Heart left ventricle (tissue), 16 donors: ENCODE measurements at regions not wholly inside any gene's neighbourhood (a gene's known extent, or its start where the extent isn't known, plus 50 kb on each side); places are given as distances from the start of the nearest gene placed in this dataset.
A peak's percentile ranks its signal among the peaks of the same experiment; 100 is the strongest.
"Not testable (repeated sequence)": the region's sequence is repeated elsewhere in the genome, so short reads cannot be mapped to it uniquely, and the experiment has no call there.

Experiments used
- ATAC-seq, 4 donors: fragments of 200-7000 bp; cut with Tn5 transposase; one replicate each; pipeline ENCODE4 v1.9.1; 2020 to 2022; ENCODE audit warnings: moderate library complexity in 4 of 4, mild to moderate bottlenecking in 3 of 4, moderate number of reproducible peaks in 1 of 4
- DNase-seq, 5 donors: peaks; one replicate each; pipeline ENCODE4 v3.0.0-alpha.2; 2020
- H3K27ac ChIP-seq, 12 donors: fragments of 200-600 bp; sonication (generic) in 4 of 12; one replicate each; pipeline versions ENCODE4 v1.5.0 to v1.8.0; 2016 to 2022; ENCODE audit warnings: mild to moderate bottlenecking in 2 of 12
- H3K27me3 ChIP-seq, 9 donors: fragments of 200-600 bp; sonication (generic) in 2 of 9; one replicate each; pipeline versions ENCODE4 v1.5.1 to v1.8.0; 2016 to 2022; ENCODE audit warnings: mild to moderate bottlenecking in 3 of 9
- H3K36me3 ChIP-seq, 9 donors: fragments of 200-600 bp; sonication (generic) in 2 of 9; one replicate each; pipeline versions ENCODE4 v1.5.0 to v1.8.0; 2018 to 2022; ENCODE audit warnings: mild to moderate bottlenecking in 2 of 9
- H3K4me1 ChIP-seq, 12 donors: fragments of 200-600 bp; sonication (generic) in 4 of 12; one replicate each; pipeline versions ENCODE4 v1.5.0 to v1.8.0; 2016 to 2022; ENCODE audit warnings: mild to moderate bottlenecking in 3 of 12
- H3K4me3 ChIP-seq, 12 donors: fragments of 200-600 bp; sonication (generic) in 4 of 12; one replicate each; pipeline versions ENCODE4 v1.5.0 to v1.8.0; 2017 to 2022; ENCODE audit warnings: mild to moderate bottlenecking in 9 of 12, moderate library complexity in 4 of 12
- H3K9me3 ChIP-seq, 12 donors: fragments of 200-600 bp; sonication (generic) in 4 of 12; one replicate each; pipeline versions ENCODE4 v1.5.0 to v1.8.0; 2016 to 2022; ENCODE audit warnings: mild to moderate bottlenecking in 1 of 12
- POLR2A ChIP-seq, 2 donors: fragments of 450-650 bp; IDR thresholded peaks; one replicate each; pipeline ENCODE4 v1.6.1; 2017; ENCODE audit warnings: antibody characterized with exemption in 2 of 2, mild to moderate bottlenecking in 2 of 2, moderate library complexity in 2 of 2
- WGBS, 4 donors: extraction: QIAGEN DNeasy Blood & Tissue Kit in 2 of 4; methylation state at CpG; one replicate each; pipeline versions ENCODE4 v1.1.5 to v1.1.7; 2013 to 2018; 5-methylcytosine and 5-hydroxymethylcytosine counted together
- intact Hi-C, 10 donors: fragments of 100-400 bp; cut with DNase I; formaldehyde crosslinking; loops; one replicate each; pipeline versions ENCODE4 v1.11.1 to v1.14.2; 2022
- TF ChIP-seq, protein P1 (sequence below), 12 donors: fragments of 200-600 bp; sonication (generic) in 4 of 12; IDR thresholded peaks; one replicate each; pipeline versions ENCODE4 v1.5.0 to v1.8.0; 2018 to 2022; ENCODE audit warnings: antibody characterized with exemption in 12 of 12, mild to moderate bottlenecking in 5 of 12
- donor health status: ischemic (EF 13 %, LVEDD 7.1; RV severe dilation, severe dysfunction).
- donor health status: healthy with polysubstance abuse.
- donor health status: DM: no; HTN: yes; CAD: no.
- donor health status: DM: no; HTN: no; CAD: no.
- donor health status: ischemic (EF 25% LVEDD 6.9; RV normal size, moderate dysfunction).
- donor health status: ischemic (EF 25% LVEDD 5.7; RV mildly dilated, moderate dysfunction).
- donor health status: healthy.
- donor health status: DM: yes; HTN: yes; CAD: no.
- donor health status: ischemic (EF 35%, LVEDD 5.7; RV mildly dilated, moderate dysfunction).
- donor health status: nonischemic (EF 11% LVEDD 7.7; RV severe dilation, severe dysfunction).
- donor health status: DM: yes; HTN: yes; CAD: no.
- donor health status: PGD.
- donor health status: ischemic (EF 29% LVEDD 5.4; RV normal size, mild dysfunction).
- donor health status: nonischemic (EF 23%, LVEDD 6.1; RV moderate dilation, normal function).

- no peak for ATAC-seq
Observed at GRCh38 chr4:72661830-72662229, 92.8 kb upstream of the ADAMTS3 start.

DNA sequence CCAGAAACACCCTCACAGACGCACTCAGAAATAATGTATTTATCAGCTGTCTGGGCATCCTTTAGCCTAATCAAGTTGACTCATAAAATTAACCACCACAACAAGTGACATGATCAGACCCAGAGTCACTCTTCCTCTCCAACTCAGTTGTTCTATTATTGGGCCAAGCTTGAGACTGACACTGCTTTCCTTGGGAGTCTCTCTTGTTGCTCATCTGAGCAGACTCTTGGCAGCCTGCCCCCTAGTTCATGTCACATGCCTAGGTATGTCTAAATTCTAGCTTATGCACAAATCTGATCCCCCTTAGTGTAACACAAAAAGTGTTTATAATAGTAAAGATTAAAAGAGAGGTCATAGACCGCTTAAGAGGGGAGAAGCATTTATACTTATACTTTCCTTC is 72.6 kb upstream of the ADAMTS3 start:
- Histone ChIP-seq H3K36me3 (no peaks in the 10 kb centered on the region), H3K4me1 (no peaks in the 10 kb centered on the region), H3K9me3 (peaks cover 0 to 5% (median 0%) of the 10 kb centered on the region in 12 donors), H3K4me3 (no peak overlapping the region), H3K27ac (no peak overlapping the region), H3K27me3 (no peaks in the 10 kb centered on the region)
- TF ChIP-seq POLR2A (IDR thresholded peaks at IDR 0.05) = no peak
- TF ChIP-seq, protein P1, sequence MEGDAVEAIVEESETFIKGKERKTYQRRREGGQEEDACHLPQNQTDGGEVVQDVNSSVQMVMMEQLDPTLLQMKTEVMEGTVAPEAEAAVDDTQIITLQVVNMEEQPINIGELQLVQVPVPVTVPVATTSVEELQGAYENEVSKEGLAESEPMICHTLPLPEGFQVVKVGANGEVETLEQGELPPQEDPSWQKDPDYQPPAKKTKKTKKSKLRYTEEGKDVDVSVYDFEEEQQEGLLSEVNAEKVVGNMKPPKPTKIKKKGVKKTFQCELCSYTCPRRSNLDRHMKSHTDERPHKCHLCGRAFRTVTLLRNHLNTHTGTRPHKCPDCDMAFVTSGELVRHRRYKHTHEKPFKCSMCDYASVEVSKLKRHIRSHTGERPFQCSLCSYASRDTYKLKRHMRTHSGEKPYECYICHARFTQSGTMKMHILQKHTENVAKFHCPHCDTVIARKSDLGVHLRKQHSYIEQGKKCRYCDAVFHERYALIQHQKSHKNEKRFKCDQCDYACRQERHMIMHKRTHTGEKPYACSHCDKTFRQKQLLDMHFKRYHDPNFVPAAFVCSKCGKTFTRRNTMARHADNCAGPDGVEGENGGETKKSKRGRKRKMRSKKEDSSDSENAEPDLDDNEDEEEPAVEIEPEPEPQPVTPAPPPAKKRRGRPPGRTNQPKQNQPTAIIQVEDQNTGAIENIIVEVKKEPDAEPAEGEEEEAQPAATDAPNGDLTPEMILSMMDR (IDR thresholded peaks at IDR 0.05) = no peak
- ATAC-seq (no peak), DNase-seq (no peak)
- intact Hi-C loops = no loop called here
- WGBS, 4 donors = 67 to 85% (median 76%) methylated on average over 2 of the region's 2 CpGs

More at GRCh38 chr4:72661830-72662229, 92.8 kb upstream of the ADAMTS3 start:
- no peak overlapping the region for H3K27ac ChIP-seq
- DNase-seq = no peak
- H3K4me1 ChIP-seq = no peaks in the 10 kb centered on the region
- no peaks in the 10 kb centered on the region for H3K27me3 ChIP-seq
- intact Hi-C loops = no loop called here
- H3K36me3 ChIP-seq = no peaks in the 10 kb centered on the region
- WGBS, 4 donors = 58 to 75% (median 65%) methylated on average over 1 of the region's 1 CpG
- no peak overlapping the region for H3K4me3 ChIP-seq
- TF ChIP-seq POLR2A (IDR thresholded peaks at IDR 0.05) = no peak
- TF ChIP-seq, protein P1 (IDR thresholded peaks at IDR 0.05) = no peak
- H3K9me3 ChIP-seq = no peaks in the 10 kb centered on the region

DNA sequence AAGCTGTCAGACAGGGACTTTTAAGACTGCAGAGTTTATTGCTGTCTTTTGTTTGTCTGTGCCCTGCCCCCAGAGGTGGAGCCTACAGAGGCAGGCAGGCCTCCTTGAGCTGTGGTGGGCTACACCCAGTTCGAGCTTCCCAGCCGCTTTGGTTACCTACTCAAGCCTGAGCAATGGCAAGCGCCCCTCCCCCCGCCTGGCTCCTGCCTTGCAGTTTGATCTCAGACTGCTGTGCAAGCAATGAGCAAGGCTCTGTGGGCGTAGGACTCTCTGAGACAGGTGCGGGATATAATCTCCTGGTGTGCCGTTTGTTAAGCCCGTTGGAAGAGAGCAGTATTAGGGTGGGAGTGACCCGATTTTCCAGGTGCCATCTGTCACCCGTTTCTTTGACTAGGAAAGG is 67.8 kb upstream of the ADAMTS3 start:
- H3K27ac ChIP-seq, H3K4me3 ChIP-seq, H3K36me3 ChIP-seq, H3K4me1 ChIP-seq, intact Hi-C loops, ATAC-seq, H3K27me3 ChIP-seq, H3K9me3 ChIP-seq: not testable (repeated sequence)
- peak in 1 of 5 donors; percentile 43 for DNase-seq
- WGBS, 4 donors = 88 to 95% (median 90%) methylated on average over 10 of the region's 10 CpGs

DNA sequence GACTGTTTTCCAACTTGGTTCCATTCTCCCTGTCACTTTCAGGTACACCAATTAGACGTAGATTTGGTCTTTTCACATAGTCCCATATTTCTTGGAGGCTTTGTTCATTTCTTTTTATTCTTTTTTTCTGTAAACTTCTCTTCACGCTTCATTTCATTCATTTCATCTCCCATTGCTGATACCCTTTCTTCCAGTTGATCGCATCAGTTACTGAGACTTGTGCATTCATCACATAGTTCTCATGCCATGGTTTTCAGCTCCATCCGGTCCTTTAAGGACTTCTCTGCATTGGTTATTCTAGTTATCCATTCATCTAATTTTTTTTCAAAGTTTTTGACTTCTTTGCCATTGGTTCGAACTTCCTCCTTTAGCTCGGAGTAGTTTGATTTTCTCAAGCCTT is 66.9 kb upstream of the ADAMTS3 start:
- H3K4me1 ChIP-seq, DNase-seq, intact Hi-C loops, H3K27ac ChIP-seq, H3K4me3 ChIP-seq, ATAC-seq, H3K9me3 ChIP-seq, H3K36me3 ChIP-seq, H3K27me3 ChIP-seq: not testable (repeated sequence)
- 85 to 89% (median 87%) methylated on average over 6 of the region's 6 CpGs for WGBS, 4 donors

DNA sequence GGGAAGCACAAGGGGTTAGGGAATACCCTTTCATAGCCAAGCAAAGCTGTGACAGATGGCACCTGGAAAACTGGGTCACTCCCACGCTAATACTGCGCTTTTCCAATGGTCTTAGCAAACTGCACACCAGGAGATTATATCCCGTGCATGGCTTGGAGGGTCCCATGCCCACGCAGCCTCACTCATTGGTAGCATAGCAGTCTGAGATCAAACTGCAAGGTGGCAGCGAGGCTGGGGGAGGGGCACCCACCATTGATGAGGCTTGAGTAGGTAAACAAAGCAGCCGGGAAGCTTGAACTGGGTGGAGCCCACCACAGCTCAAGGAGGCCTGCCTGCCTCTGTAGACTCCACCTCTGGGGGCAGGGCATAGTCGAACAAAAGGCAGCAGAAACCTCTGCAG is 63.2 kb upstream of the ADAMTS3 start:
- DNase-seq, ATAC-seq, H3K27ac ChIP-seq, H3K4me1 ChIP-seq, H3K36me3 ChIP-seq, intact Hi-C loops, H3K9me3 ChIP-seq, H3K27me3 ChIP-seq, H3K4me3 ChIP-seq: not testable (repeated sequence)
- 80 to 91% (median 89%) methylated on average over 7 of the region's 7 CpGs for WGBS, 4 donors

- no peak for ATAC-seq
- intact Hi-C loops = no loop called here
- Histone ChIP-seq H3K9me3 (peaks cover 0 to 3% (median 0%) of the 10 kb centered on the region in 12 donors), H3K27ac (no peak overlapping the region), H3K36me3 (no peaks in the 10 kb centered on the region), H3K4me1 (no peaks in the 10 kb centered on the region), H3K4me3 (no peak overlapping the region), H3K27me3 (no peaks in the 10 kb centered on the region)
- WGBS, 4 donors = 29 to 45% (median 39%) methylated on average over 1 of the region's 1 CpG
- TF ChIP-seq, protein P1 (IDR thresholded peaks at IDR 0.05) = no peak
- no peak for TF ChIP-seq POLR2A (IDR thresholded peaks at IDR 0.05)
- no peak for DNase-seq
Observed at GRCh38 chr4:72631296-72631695, 62.3 kb upstream of the ADAMTS3 start.
